ENCODE measurements at regions not wholly inside any gene's neighbourhood (a gene's known extent, or its start where the extent isn't known, plus 50 kb on each side); places are given as distances from the start of the nearest gene placed in this dataset.

DNA sequence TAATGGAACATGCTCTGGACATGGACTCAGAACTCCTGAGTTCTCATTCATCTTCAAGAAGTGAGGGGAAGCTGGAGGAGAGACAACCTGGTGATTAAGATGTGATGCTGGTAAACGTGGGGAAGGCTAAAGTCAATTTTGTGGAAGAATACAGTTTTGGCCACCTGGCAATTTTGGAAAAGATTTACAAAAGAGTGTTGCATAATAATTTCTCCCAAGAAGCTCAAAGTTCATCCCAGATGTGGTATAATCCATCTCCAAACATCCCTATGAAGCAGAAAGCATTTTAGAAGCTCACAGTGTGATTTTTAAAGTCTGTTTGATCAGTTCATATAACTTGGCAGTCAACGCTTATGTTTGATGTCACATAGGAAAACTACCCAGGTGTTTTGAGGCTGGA, 208.7 kb downstream of the LMX1A start:
- Histone ChIP-seq H3K4me3 (ENCODE audit: low read length in 3 of 3) (no peak overlapping the region), H3K4me1 (ENCODE audit: control insufficient read depth in 2 of 3, insufficient read depth in 2 of 3, low read depth in 1 of 3, low read length in 3 of 3) (no peaks in the 10 kb centered on the region), H3K9me3 (ENCODE audit: control insufficient read depth in 2 of 3, insufficient read depth in 1 of 3, low read length in 3 of 3) (no peaks in the 10 kb centered on the region), H3K36me3 (ENCODE audit: control insufficient read depth in 2 of 3, insufficient read depth in 3 of 3, low read length in 3 of 3) (no peaks in the 10 kb centered on the region), H3K27me3 (ENCODE audit: control insufficient read depth, insufficient read depth, low read length) (no peaks in the 10 kb centered on the region), H3K27ac (ENCODE audit: low read depth in 2 of 2, low read length in 2 of 2) (no peak overlapping the region), H3K9ac (ENCODE audit: low read length in 3 of 3) (no peak overlapping the region)
- FAIRE-seq, result no peak
- DNase-seq, result no peak
- intact Hi-C loops (cut with DNase I), result no loop called here
- TF ChIP-seq, protein P1, sequence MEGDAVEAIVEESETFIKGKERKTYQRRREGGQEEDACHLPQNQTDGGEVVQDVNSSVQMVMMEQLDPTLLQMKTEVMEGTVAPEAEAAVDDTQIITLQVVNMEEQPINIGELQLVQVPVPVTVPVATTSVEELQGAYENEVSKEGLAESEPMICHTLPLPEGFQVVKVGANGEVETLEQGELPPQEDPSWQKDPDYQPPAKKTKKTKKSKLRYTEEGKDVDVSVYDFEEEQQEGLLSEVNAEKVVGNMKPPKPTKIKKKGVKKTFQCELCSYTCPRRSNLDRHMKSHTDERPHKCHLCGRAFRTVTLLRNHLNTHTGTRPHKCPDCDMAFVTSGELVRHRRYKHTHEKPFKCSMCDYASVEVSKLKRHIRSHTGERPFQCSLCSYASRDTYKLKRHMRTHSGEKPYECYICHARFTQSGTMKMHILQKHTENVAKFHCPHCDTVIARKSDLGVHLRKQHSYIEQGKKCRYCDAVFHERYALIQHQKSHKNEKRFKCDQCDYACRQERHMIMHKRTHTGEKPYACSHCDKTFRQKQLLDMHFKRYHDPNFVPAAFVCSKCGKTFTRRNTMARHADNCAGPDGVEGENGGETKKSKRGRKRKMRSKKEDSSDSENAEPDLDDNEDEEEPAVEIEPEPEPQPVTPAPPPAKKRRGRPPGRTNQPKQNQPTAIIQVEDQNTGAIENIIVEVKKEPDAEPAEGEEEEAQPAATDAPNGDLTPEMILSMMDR (IDR thresholded peaks at IDR 0.05; ENCODE audit: borderline replicate concordance, extremely low read depth, insufficient read depth), result no peak

DNA sequence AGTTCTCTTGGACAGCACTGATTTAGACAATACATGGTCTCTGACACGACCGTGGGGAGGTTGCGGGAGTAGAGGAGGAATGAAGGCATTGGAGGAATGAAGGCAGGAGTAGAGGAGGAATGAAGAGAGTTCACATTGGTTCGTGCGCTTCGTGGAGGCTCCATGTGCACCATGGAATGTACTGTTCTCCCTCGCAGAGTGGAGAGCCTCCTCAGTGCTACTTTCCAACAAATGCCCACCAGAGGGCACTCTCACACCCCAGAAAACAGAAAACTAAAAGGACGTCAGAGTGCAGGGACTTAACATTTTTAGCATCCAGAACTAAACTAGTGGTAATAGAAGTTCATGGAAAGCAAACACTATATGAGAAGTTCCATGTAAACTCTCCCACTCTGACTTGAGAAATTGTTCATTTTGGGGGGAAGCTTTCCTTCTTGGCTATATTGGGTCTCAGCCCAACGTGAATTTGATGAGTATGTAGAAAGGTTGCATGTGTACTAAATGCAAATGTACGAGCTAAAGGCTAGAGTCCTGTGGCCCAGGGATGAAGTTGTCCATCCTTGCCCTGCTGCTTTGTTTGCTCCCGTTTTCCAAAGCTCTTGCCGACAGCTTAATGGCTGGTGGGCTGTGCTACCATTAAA, 211.6 kb downstream of the LMX1A start:
- TF ChIP-seq, protein P1 (IDR thresholded peaks at IDR 0.05; ENCODE audit: borderline replicate concordance, extremely low read depth, insufficient read depth), result peak; percentile 69
- Histone ChIP-seq H3K27me3 (ENCODE audit: control insufficient read depth, insufficient read depth, low read length) (no peaks in the 10 kb centered on the region), H3K4me3 (ENCODE audit: low read length in 3 of 3) (no peak overlapping the region), H3K4me1 (ENCODE audit: control insufficient read depth in 2 of 3, insufficient read depth in 2 of 3, low read depth in 1 of 3, low read length in 3 of 3) (no peaks in the 10 kb centered on the region), H3K9ac (ENCODE audit: low read length in 3 of 3) (no peak overlapping the region), H3K9me3 (ENCODE audit: control insufficient read depth in 2 of 3, insufficient read depth in 1 of 3, low read length in 3 of 3) (no peaks in the 10 kb centered on the region), H3K27ac (ENCODE audit: low read depth in 2 of 2, low read length in 2 of 2) (no peak overlapping the region), H3K36me3 (ENCODE audit: control insufficient read depth in 2 of 3, insufficient read depth in 3 of 3, low read length in 3 of 3) (no peaks in the 10 kb centered on the region)
- DNase-seq (peak in 4 of 5 donors; percentile 74 to 89 (median 85)), FAIRE-seq (no peak)
- intact Hi-C loops (cut with DNase I), result no loop called here

DNA sequence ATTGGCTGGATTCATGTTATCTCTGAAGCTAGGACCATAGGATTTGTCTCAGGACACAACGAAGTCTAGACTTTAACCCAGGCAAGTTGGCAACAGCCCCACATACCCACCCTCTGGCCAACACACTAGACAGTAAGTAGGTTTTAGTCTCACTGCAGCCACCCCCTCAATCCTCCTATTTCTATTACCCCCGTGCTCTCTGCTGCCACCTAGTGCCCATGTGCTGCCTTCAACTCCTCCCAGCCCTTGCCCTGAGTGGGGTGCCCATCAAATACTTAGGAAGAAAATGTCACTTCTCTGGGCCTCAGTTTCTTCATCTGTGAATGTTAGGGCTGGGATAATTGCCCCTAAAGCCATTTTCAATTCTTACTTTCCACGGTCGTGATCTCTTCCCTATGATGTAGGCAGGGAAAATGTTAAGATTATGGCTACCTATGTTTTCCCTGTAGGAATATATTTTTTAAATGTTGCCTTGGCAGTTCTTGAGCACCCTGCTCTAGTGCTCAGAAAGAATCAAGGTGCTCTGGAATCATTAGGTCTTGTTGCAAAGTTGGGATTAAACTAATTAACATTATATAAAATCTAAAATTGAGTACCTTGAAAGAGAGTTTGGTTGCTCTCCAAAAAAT, 213.0 kb downstream of the LMX1A start:
- no peak overlapping the region for H3K9ac ChIP-seq (ENCODE audit: low read length in 3 of 3)
- H3K27me3 ChIP-seq (ENCODE audit: control insufficient read depth, insufficient read depth, low read length), result no peaks in the 10 kb centered on the region
- intact Hi-C loops (cut with DNase I), result no loop called here
- FAIRE-seq (no peak), DNase-seq (no peak)
- H3K4me3 ChIP-seq (ENCODE audit: low read length in 3 of 3), result no peak overlapping the region
- TF ChIP-seq, protein P1 (IDR thresholded peaks at IDR 0.05; ENCODE audit: borderline replicate concordance, extremely low read depth, insufficient read depth), result no peak
- H3K9me3 ChIP-seq (ENCODE audit: control insufficient read depth in 2 of 3, insufficient read depth in 1 of 3, low read length in 3 of 3), result no peaks in the 10 kb centered on the region
- H3K27ac ChIP-seq (ENCODE audit: low read depth in 2 of 2, low read length in 2 of 2), result no peak overlapping the region
- no peaks in the 10 kb centered on the region for H3K36me3 ChIP-seq (ENCODE audit: control insufficient read depth in 2 of 3, insufficient read depth in 3 of 3, low read length in 3 of 3)
- no peaks in the 10 kb centered on the region for H3K4me1 ChIP-seq (ENCODE audit: control insufficient read depth in 2 of 3, insufficient read depth in 2 of 3, low read depth in 1 of 3, low read length in 3 of 3)
